H1 (cell line): ENCODE measurements at regions not wholly inside any gene's neighbourhood (a gene's known extent, or its start where the extent isn't known, plus 50 kb on each side); places are given as distances from the start of the nearest gene placed in this dataset.

ENCODE experiments used
- BACH1 ChIP-seq: IDR thresholded peaks from 2 replicates; pipeline ENCODE4 v1.6.1; 2012; ENCODE audit warnings: low read length, improper control_type of control experiment
- BRCA1 ChIP-seq: IDR thresholded peaks from 2 replicates; pipeline ENCODE4 v1.6.1; 2012; ENCODE audit warnings: low read depth, low read length, improper control_type of control experiment
- CBX5 ChIP-seq: fragments of 300-800, 300-1000 bp; sonication (generic); IDR thresholded peaks from 2 replicates; pipeline ENCODE4 v1.7.1; 2016; ENCODE audit warnings: antibody characterized with exemption, low read length, low read depth
- CHD1 ChIP-seq: IDR thresholded peaks from 2 replicates; pipeline ENCODE4 v1.6.1; 2012; ENCODE audit warnings: low read depth, low read length, improper control_type of control experiment
- EP300 ChIP-seq, 2 experiments: IDR thresholded peaks; 1 replicate in 1 of 2; 2 replicates in 1 of 2; pipeline ENCODE4 v1.6.1; 2011 to 2012; ENCODE audit warnings: low read depth in 2 of 2, low read length in 2 of 2, mild to moderate bottlenecking in 2 of 2, borderline replicate concordance in 1 of 2, inconsistent platforms in 1 of 2, moderate library complexity in 1 of 2
- EZH2 ChIP-seq: fragments of 200-600 bp; sonication (generic); IDR thresholded peaks from 2 replicates; pipeline ENCODE4 v1.7.1; 2012; ENCODE audit warnings: low read depth, mild to moderate bottlenecking, moderate library complexity, low read length, inconsistent platforms; ENCODE audit not compliant: severe bottlenecking
- HDAC2 ChIP-seq, 2 experiments: fragments of 300-600 bp in 1 of 2; sonication (generic) in 1 of 2; IDR thresholded peaks; 2 replicates each; pipeline ENCODE4 v1.6.1; 2011 to 2012; ENCODE audit warnings: low read depth in 2 of 2, low read length in 2 of 2, mild to moderate bottlenecking in 2 of 2, moderate library complexity in 2 of 2, borderline replicate concordance in 1 of 2, inconsistent platforms in 1 of 2
- KDM1A ChIP-seq: fragments of 200-600, 300-600 bp; sonication (generic); IDR thresholded peaks from 2 replicates; pipeline ENCODE4 v1.7.1; 2016; ENCODE audit warnings: mild to moderate bottlenecking, low read length, borderline replicate concordance
- POLR2A ChIP-seq, 2 experiments: IDR thresholded peaks; 1 replicate in 1 of 2; 2 replicates in 1 of 2; pipeline ENCODE4 v1.6.1; 2011; ENCODE audit warnings: low read depth in 2 of 2, low read length in 2 of 2, mild to moderate bottlenecking in 2 of 2; ENCODE audit errors: control extremely low read depth in 1 of 2
- RAD21 ChIP-seq, 2 experiments: IDR thresholded peaks in 1 of 2; conservative IDR thresholded peaks in 1 of 2; 2 replicates each; pipeline ENCODE4 v1.6.1; 2011; ENCODE audit warnings: low read depth in 2 of 2, low read length in 2 of 2, improper control_type of control experiment in 1 of 2, inconsistent platforms in 1 of 2, mild to moderate bottlenecking in 1 of 2, moderate library complexity in 1 of 2
- RBBP5 ChIP-seq: IDR thresholded peaks from 2 replicates; pipeline ENCODE4 v1.7.1; 2012; ENCODE audit warnings: low read depth, mild to moderate bottlenecking, inconsistent platforms, low read length, moderate library complexity, borderline replicate concordance
- RNF2 ChIP-seq: fragments of 200-900, 300-1000 bp; sonication (generic); IDR thresholded peaks from 2 replicates; pipeline ENCODE4 v1.7.1; 2016; ENCODE audit warnings: borderline replicate concordance, low read depth, mild to moderate bottlenecking, antibody characterized with exemption, low read length; ENCODE audit not compliant: poor library complexity, severe bottlenecking; ENCODE audit errors: missing control alignments
- SP1 ChIP-seq: IDR thresholded peaks from 2 replicates; pipeline ENCODE4 v1.6.1; 2011; ENCODE audit warnings: low read depth, low read length
- SP4 ChIP-seq: IDR thresholded peaks from 2 replicates; pipeline ENCODE4 v1.6.1; 2012; ENCODE audit warnings: low read length, inconsistent platforms
- TAF1 ChIP-seq: IDR thresholded peaks from 2 replicates; pipeline ENCODE4 v1.6.1; 2011; ENCODE audit warnings: mild to moderate bottlenecking, low read depth, low read length
- TBP ChIP-seq: IDR thresholded peaks from 2 replicates; pipeline ENCODE4 v1.6.1; 2011; ENCODE audit warnings: low read depth, low read length, improper control_type of control experiment
- YY1 ChIP-seq: IDR thresholded peaks from 2 replicates; pipeline ENCODE4 v1.6.1; 2011; ENCODE audit warnings: low read depth, mild to moderate bottlenecking, low read length
- TF ChIP-seq, protein P1 (sequence below): IDR thresholded peaks from 2 replicates; pipeline ENCODE4 v1.6.1; 2011; ENCODE audit warnings: low read depth, mild to moderate bottlenecking, low read length; ENCODE audit not compliant: insufficient read depth
- TF ChIP-seq, protein P2 (sequence below): IDR thresholded peaks from 2 replicates; pipeline ENCODE4 v1.6.1; 2012; ENCODE audit warnings: low read length, inconsistent platforms
- TF ChIP-seq, protein P3 (sequence below): IDR thresholded peaks from 2 replicates; pipeline ENCODE4 v1.6.1; 2012; ENCODE audit warnings: inconsistent platforms

DNA sequence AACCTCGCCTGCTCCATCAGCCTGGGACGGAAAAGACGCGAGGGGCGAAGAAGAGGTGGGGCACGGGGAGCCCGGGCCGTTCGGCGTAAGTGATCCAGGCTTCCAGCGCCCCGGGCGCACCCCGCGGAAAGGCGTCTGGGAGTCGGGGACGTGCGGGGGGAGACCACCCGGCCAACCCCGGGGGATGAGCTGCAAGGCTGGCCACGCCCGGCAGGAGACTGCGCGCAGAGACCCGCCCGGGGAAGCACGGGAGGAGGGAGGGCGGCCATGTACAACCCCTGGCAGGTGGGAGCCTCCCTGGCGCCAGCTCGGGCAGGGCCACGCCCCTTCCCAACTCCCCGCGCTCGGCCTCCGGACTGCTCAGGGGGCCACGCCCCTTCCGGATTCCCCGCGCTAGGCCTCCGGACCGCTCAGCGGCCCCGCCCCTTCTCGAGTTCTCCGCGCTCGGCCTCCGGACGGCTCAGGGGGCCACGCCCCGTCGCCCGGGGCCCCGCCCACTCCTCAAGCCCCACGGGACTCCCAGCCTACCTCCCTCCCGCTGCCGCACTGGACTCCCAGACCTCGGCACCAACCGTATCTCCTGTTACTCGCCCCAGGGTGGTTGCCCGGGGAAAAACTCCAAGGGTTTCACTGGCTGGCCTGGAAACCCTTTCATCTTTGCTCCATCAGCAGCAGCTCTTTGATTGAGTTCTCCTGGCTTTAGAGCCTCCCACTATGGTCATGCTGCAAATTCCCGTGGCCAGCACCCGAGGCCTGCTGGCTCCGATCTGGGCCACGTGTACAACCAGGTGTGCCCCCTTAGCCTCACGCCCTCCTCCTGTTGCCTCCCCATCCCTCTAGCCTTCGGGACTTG lies 284.4 kb downstream of the ZEB1 start (continued):
- TF ChIP-seq, protein P1, sequence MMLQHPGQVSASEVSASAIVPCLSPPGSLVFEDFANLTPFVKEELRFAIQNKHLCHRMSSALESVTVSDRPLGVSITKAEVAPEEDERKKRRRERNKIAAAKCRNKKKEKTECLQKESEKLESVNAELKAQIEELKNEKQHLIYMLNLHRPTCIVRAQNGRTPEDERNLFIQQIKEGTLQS, result no peak
- TF ChIP-seq RBBP5, result peak; percentile 77; the same call in 1 of the 2 replicates
- TF ChIP-seq BRCA1, result no peak
- TF ChIP-seq, protein P2, sequence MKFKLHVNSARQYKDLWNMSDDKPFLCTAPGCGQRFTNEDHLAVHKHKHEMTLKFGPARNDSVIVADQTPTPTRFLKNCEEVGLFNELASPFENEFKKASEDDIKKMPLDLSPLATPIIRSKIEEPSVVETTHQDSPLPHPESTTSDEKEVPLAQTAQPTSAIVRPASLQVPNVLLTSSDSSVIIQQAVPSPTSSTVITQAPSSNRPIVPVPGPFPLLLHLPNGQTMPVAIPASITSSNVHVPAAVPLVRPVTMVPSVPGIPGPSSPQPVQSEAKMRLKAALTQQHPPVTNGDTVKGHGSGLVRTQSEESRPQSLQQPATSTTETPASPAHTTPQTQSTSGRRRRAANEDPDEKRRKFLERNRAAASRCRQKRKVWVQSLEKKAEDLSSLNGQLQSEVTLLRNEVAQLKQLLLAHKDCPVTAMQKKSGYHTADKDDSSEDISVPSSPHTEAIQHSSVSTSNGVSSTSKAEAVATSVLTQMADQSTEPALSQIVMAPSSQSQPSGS, result no peak
- 0 out of 4 replicates have a peak, but pooled peaks of 1 of the 2 experiments have one; percentile 22 for TF ChIP-seq HDAC2 (IDR thresholded peaks at IDR 0.05; ENCODE audit: borderline replicate concordance in 1 of 2, low read depth in 2 of 2, low read length in 2 of 2)
- no peak for TF ChIP-seq KDM1A
- no peak for TF ChIP-seq EZH2
- TF ChIP-seq POLR2A (IDR thresholded peaks at IDR 0.05; ENCODE audit: control extremely low read depth in 1 of 2, low read depth in 2 of 2, low read length in 2 of 2), result peak in 1 of 2 experiments; percentile 77; a peak in 2 of 3 replicates
- peak; percentile 70 for TF ChIP-seq TAF1
- TF ChIP-seq RNF2, result no peak
- TF ChIP-seq RAD21 (IDR thresholded peaks at IDR 0.05 in 1 of 2, conservative IDR thresholded peaks at IDR 0.05 in 1 of 2; ENCODE audit: low read depth in 2 of 2, low read length in 2 of 2), result no peak; a peak in 1 of 4 replicates
- TF ChIP-seq BACH1, result no peak
- peak; percentile 80; the same call in 1 of the 2 replicates for TF ChIP-seq SP4
- no peak for TF ChIP-seq CHD1
- TF ChIP-seq, protein P3, sequence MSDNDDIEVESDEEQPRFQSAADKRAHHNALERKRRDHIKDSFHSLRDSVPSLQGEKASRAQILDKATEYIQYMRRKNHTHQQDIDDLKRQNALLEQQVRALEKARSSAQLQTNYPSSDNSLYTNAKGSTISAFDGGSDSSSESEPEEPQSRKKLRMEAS, result peak; percentile 63; the same call in 1 of the 2 replicates
- TF ChIP-seq TBP, result no peak
- peak; percentile 64; the same call in 1 of the 2 replicates for TF ChIP-seq SP1
- no peak for TF ChIP-seq EP300 (IDR thresholded peaks at IDR 0.05; ENCODE audit: borderline replicate concordance in 1 of 2, low read depth in 2 of 2, low read length in 2 of 2)
- TF ChIP-seq CBX5, result no peak
- TF ChIP-seq YY1, result peak; percentile 76; the same call in 1 of the 2 replicates
